Trophoblast cell (in vitro differentiated cells and primary cell): ENCODE measurements at regions not wholly inside any gene's neighbourhood (a gene's known extent, or its start where the extent isn't known, plus 50 kb on each side); places are given as distances from the start of the nearest gene placed in this dataset.

Experiments used
- DNase-seq, 2 donors: peaks; one replicate each; pipeline ENCODE4 v3.0.0-alpha.2; 2016
- H2AFZ ChIP-seq: 2 replicates; pipeline ENCODE4 v1.6.1; 2013; ENCODE audit warnings: low read length, moderate library complexity, mild to moderate bottlenecking; ENCODE audit not compliant: insufficient read depth, poor library complexity
- H2AK5ac ChIP-seq: 2 replicates; pipeline ENCODE4 v1.6.1; 2013; ENCODE audit warnings: mild to moderate bottlenecking, low read length
- H2BK120ac ChIP-seq: 2 replicates; pipeline ENCODE4 v1.6.1; 2013; ENCODE audit warnings: low read length, mild to moderate bottlenecking, moderate library complexity; ENCODE audit not compliant: insufficient read depth, poor library complexity
- H2BK12ac ChIP-seq: 2 replicates; pipeline ENCODE4 v1.6.1; 2013; ENCODE audit warnings: mild to moderate bottlenecking, low read length, moderate library complexity
- H2BK5ac ChIP-seq: 2 replicates; pipeline ENCODE4 v1.6.1; 2013; ENCODE audit warnings: low read length, low read depth, moderate library complexity, mild to moderate bottlenecking; ENCODE audit not compliant: poor library complexity
- H3K14ac ChIP-seq: 2 replicates; pipeline ENCODE4 v1.6.1; 2013; ENCODE audit warnings: mild to moderate bottlenecking, low read length
- H3K18ac ChIP-seq: 2 replicates; pipeline ENCODE4 v1.6.1; 2013; ENCODE audit warnings: mild to moderate bottlenecking, low read length
- H3K23ac ChIP-seq: 2 replicates; pipeline ENCODE4 v1.6.1; 2013; ENCODE audit warnings: low read length
- H3K27ac ChIP-seq: 2 replicates; pipeline ENCODE4 v1.5.1; 2013; ENCODE audit warnings: low read depth, mild to moderate bottlenecking, inconsistent platforms, low read length, moderate library complexity
- H3K27me3 ChIP-seq: 2 replicates; pipeline ENCODE4 v1.6.1; 2013; ENCODE audit warnings: inconsistent platforms, mild to moderate bottlenecking, low read length, moderate library complexity; ENCODE audit not compliant: insufficient read depth
- H3K36me3 ChIP-seq, 2 experiments: 1 replicate in 1 of 2; 2 replicates in 1 of 2; pipeline ENCODE4 v1.6.1; 2013; ENCODE audit warnings: low read length in 2 of 2, mild to moderate bottlenecking in 2 of 2, moderate library complexity in 1 of 2; ENCODE audit not compliant: insufficient read depth in 2 of 2, control insufficient read depth in 1 of 2
- H3K4ac ChIP-seq: 2 replicates; pipeline ENCODE4 v1.6.1; 2013; ENCODE audit warnings: low read depth, mild to moderate bottlenecking, low read length, moderate library complexity
- H3K4me1 ChIP-seq, 2 experiments: 1 replicate in 1 of 2; 2 replicates in 1 of 2; pipeline ENCODE4 v1.6.1; 2013; ENCODE audit warnings: low read length in 2 of 2, mild to moderate bottlenecking in 2 of 2, moderate library complexity in 1 of 2; ENCODE audit not compliant: insufficient read depth in 2 of 2, control insufficient read depth in 1 of 2
- H3K4me2 ChIP-seq: 2 replicates; pipeline ENCODE4 v1.6.1; 2013; ENCODE audit warnings: inconsistent platforms, mild to moderate bottlenecking, low read length, moderate library complexity
- H3K4me3 ChIP-seq: 2 replicates; pipeline ENCODE4 v1.5.1; 2013; ENCODE audit warnings: mild to moderate bottlenecking, low read depth, low read length, inconsistent platforms
- H3K79me1 ChIP-seq: one replicate; pipeline ENCODE4 v1.6.1; 2013; ENCODE audit warnings: low read length
- H3K79me2 ChIP-seq: 2 replicates; pipeline ENCODE4 v1.6.1; 2013; ENCODE audit warnings: low read length, mild to moderate bottlenecking; ENCODE audit not compliant: control insufficient read depth, insufficient read depth, poor library complexity
- H3K9ac ChIP-seq: 2 replicates; pipeline ENCODE4 v1.6.1; 2013; ENCODE audit warnings: mild to moderate bottlenecking, low read length
- H3K9me3 ChIP-seq: 2 replicates; pipeline ENCODE4 v1.6.1; 2013; ENCODE audit warnings: low read depth, mild to moderate bottlenecking, control low read depth, inconsistent platforms, low read length; ENCODE audit not compliant: insufficient read depth
- H4K12ac ChIP-seq: 2 replicates; pipeline ENCODE4 v1.6.1; 2013; ENCODE audit warnings: low read depth, mild to moderate bottlenecking, low read length, moderate library complexity
- H4K8ac ChIP-seq: 2 replicates; pipeline ENCODE4 v1.6.1; 2013; ENCODE audit warnings: low read depth, mild to moderate bottlenecking, low read length, moderate library complexity
- H4K91ac ChIP-seq: one replicate; pipeline ENCODE4 v1.6.1; 2013; ENCODE audit warnings: low read depth, mild to moderate bottlenecking, low read length, moderate library complexity
- WGBS: extraction: QIAGEN DNeasy Blood & Tissue Kit; methylation state at CpG from one replicate; pipeline ENCODE4 v1.1.7; 2013; ENCODE audit warnings: missing lambda C conversion rate; ENCODE audit not compliant: insufficient read length, insufficient coverage; ENCODE audit errors: extremely low coverage; 5-methylcytosine and 5-hydroxymethylcytosine counted together

DNA sequence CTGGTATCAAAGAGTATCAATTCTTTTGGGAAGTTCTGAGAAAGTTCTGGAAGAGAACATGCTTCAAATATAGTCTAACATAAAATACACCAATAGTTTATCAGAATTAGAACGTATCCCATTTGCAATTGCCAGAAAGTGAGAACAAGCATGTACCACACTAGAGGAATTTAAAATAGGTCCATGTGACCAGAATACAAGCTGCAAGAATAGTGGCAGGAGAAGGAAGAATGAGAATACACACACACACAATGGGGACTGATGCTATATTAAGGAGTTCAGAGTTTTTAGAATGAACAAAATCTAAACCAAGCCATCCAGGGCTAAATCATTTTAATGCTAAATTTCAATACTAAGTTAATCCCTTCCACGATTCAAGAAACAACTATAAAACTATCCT lies 99.1 kb upstream of the TMEM168 start:
- no peak for DNase-seq
- Histone ChIP-seq H3K4me1 (peaks cover 0 to 4% of the 10 kb centered on the region in 2 experiments), H3K4me2 (no peak overlapping the region), H3K79me1 (no peaks in the 10 kb centered on the region), H2BK5ac (no peak overlapping the region), H3K9me3 (no peaks in the 10 kb centered on the region), H3K4ac (no peak overlapping the region), H2AFZ (no peak overlapping the region), H3K4me3 (no peak overlapping the region), H3K36me3 (no peaks in the 10 kb centered on the region), H3K27me3 (no peaks in the 10 kb centered on the region), H4K91ac (no peak overlapping the region), H4K12ac (no peak overlapping the region), H3K14ac (no peak overlapping the region), H3K23ac (no peak overlapping the region), H3K18ac (no peak overlapping the region), H3K9ac (no peak overlapping the region), H4K8ac (no peak overlapping the region), H2AK5ac (no peak overlapping the region), H3K79me2 (no peaks in the 10 kb centered on the region), H2BK12ac (no peak overlapping the region), H2BK120ac (no peak overlapping the region), H3K27ac (no peak overlapping the region)
- WGBS: no CpG with 5 or more reads among the region's 2 CpGs

DNA sequence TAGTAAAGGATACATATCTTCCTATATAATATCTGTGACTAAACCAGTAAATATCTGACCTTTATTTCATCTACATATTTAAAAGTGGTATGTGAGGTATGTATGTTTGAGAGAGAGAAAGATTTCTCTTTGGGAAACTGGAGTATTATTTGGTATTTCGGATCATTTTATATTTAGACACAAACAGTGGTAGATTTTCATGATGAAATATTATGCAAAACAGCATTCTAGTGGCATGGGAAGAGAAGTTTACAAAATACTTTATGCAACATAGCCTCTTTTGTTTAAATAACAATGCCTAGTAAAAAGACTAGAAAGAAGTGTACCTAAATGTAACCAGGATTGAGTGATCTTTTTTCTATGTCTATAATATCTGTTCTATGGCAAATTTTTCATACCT lies 98.6 kb upstream of the TMEM168 start:
- no peaks in the 10 kb centered on the region for H3K9me3 ChIP-seq
- no CpG with 5 or more reads among the region's 1 CpG for WGBS

DNA sequence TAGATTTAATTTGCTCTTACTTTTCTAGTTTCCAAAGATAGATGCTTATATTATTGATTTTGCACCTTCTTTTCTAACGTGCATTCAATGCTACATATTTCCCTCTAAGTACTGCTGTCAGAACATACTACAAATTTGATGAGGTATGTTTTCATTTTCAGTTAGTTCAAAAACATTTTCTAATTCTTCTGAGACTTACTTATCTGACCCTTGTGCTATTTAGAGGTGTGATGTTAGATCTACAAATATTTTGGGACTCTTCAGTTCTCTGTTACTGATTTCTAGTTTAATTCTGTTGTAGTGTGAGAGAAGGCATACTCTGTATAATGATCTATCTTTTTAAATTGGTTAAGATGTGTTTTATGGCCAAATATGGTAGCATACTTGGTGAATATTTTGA lies 97.8 kb upstream of the TMEM168 start:
- Histone ChIP-seq H3K36me3 (no peaks in the 10 kb centered on the region), H3K4me1 (peaks cover 0 to 4% of the 10 kb centered on the region in 2 experiments), H4K12ac (no peak overlapping the region), H2AFZ (no peak overlapping the region), H3K4ac (no peak overlapping the region), H3K4me3 (no peak overlapping the region), H3K9ac (no peak overlapping the region), H3K27me3 (no peaks in the 10 kb centered on the region), H2BK12ac (no peak overlapping the region), H2BK120ac (no peak overlapping the region), H2AK5ac (no peak overlapping the region), H3K79me1 (no peaks in the 10 kb centered on the region), H3K9me3 (no peaks in the 10 kb centered on the region), H3K79me2 (no peaks in the 10 kb centered on the region), H3K14ac (no peak overlapping the region), H3K18ac (no peak overlapping the region), H2BK5ac (no peak overlapping the region), H3K23ac (no peak overlapping the region), H3K4me2 (no peak overlapping the region), H4K8ac (no peak overlapping the region), H4K91ac (no peak overlapping the region), H3K27ac (no peak overlapping the region)
- DNase-seq: no peak
- no CpG with 5 or more reads among the region's 1 CpG for WGBS

More for the DNA sequence above, 98.6 kb upstream of the TMEM168 start:
- Histone ChIP-seq H3K18ac (no peak overlapping the region), H2AFZ (no peak overlapping the region), H3K9ac (no peak overlapping the region), H3K36me3 (no peaks in the 10 kb centered on the region), H2AK5ac (no peak overlapping the region), H3K4me2 (no peak overlapping the region), H3K4ac (no peak overlapping the region), H3K4me3 (no peak overlapping the region), H3K27me3 (no peaks in the 10 kb centered on the region), H4K91ac (no peak overlapping the region), H3K4me1 (peaks cover 0 to 4% of the 10 kb centered on the region in 2 experiments), H2BK120ac (no peak overlapping the region), H3K79me1 (no peaks in the 10 kb centered on the region), H2BK12ac (no peak overlapping the region), H3K27ac (no peak overlapping the region), H3K14ac (no peak overlapping the region), H3K79me2 (no peaks in the 10 kb centered on the region), H3K23ac (no peak overlapping the region), H4K8ac (no peak overlapping the region), H4K12ac (no peak overlapping the region), H2BK5ac (no peak overlapping the region)
- peak in 1 of 2 donors; percentile 3 for DNase-seq

DNA sequence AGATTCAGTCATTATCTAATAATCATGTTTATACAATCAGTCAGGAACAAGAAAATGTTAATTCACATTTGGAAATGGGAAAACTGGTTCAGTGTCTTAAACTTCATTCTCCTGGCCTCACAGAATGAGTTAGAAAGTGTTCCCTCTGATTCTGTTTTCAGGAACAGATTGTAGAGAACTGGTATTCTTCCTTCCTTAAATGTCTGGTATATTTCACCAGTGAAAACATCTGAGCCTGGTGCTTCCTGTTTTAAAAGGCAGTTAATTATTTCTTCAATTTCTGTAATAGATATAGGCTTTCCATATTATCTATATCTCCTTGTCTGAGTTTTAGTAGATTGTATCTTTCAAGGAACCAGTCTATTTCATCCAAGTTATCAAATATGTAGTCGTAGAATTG lies 97.1 kb upstream of the TMEM168 start:
- H2AK5ac ChIP-seq: no peak overlapping the region

More for the DNA sequence above, 97.1 kb upstream of the TMEM168 start:
- Histone ChIP-seq H4K91ac (no peak overlapping the region), H3K36me3 (no peaks in the 10 kb centered on the region), H3K4ac (no peak overlapping the region), H3K79me1 (no peaks in the 10 kb centered on the region), H3K9me3 (no peaks in the 10 kb centered on the region), H4K12ac (no peak overlapping the region), H3K9ac (no peak overlapping the region), H4K8ac (no peak overlapping the region), H3K4me3 (no peak overlapping the region), H3K4me1 (peaks cover 0 to 4% of the 10 kb centered on the region in 2 experiments), H2BK120ac (no peak overlapping the region), H2BK5ac (no peak overlapping the region), H3K27ac (no peak overlapping the region), H2BK12ac (no peak overlapping the region), H3K79me2 (no peaks in the 10 kb centered on the region), H3K14ac (no peak overlapping the region), H2AFZ (no peak overlapping the region), H3K23ac (no peak overlapping the region), H3K27me3 (no peaks in the 10 kb centered on the region), H3K18ac (no peak overlapping the region), H3K4me2 (no peak overlapping the region)
- no peak for DNase-seq
- WGBS: no CpG with 5 or more reads among the region's 1 CpG
